Stimulated activated CD4-positive, alpha-beta T cell treated with anti-CD3 and anti-CD28 coated beads, TNF-alpha, amount 100 ng/mL, for 4 hours (primary cell): ENCODE measurements at regions not wholly inside any gene's neighbourhood (a gene's known extent, or its start where the extent isn't known, plus 50 kb on each side); places are given as distances from the start of the nearest gene placed in this dataset.
"Not testable (repeated sequence)": the region's sequence is repeated elsewhere in the genome, so short reads cannot be mapped to it uniquely, and the experiment has no call there.

Experiments used
- DNase-seq, 3 experiments: peaks; one replicate each; pipeline ENCODE4 v3.0.0-alpha.2; 2020; ENCODE audit warnings: low read depth in 3 of 3

- no peak for DNase-seq
Observed at GRCh38 chr10:29881811-29882210, 177.6 kb downstream of the JCAD start.

GRCh38 chr10:29881336-29881771, 178.0 kb downstream of the JCAD start:
- no peak for DNase-seq

- DNase-seq: no peak
Observed at GRCh38 chr10:29880856-29881255, 178.5 kb downstream of the JCAD start.

- DNase-seq: no peak
Observed at GRCh38 chr10:29879862-29880261, 179.5 kb downstream of the JCAD start.

GRCh38 chr10:29878492-29878891, 180.9 kb downstream of the JCAD start:
- no peak for DNase-seq

GRCh38 chr10:29877793-29878491, 181.4 kb downstream of the JCAD start:
- DNase-seq: no peak

GRCh38 chr10:29876008-29876555, 183.3 kb downstream of the JCAD start:
- no peak for DNase-seq

- no peak for DNase-seq
Observed at GRCh38 chr10:29874606-29875269, 184.6 kb downstream of the JCAD start.

GRCh38 chr10:29873941-29874484, 185.4 kb downstream of the JCAD start:
- DNase-seq: no peak

GRCh38 chr10:29870522-29871044, 188.8 kb downstream of the JCAD start:
- no peak for DNase-seq

GRCh38 chr10:29869593-29869992, 189.8 kb downstream of the JCAD start:
- no peak for DNase-seq

GRCh38 chr10:29866356-29866755, 193.0 kb downstream of the JCAD start:
- no peak for DNase-seq

- DNase-seq: no peak
Observed at GRCh38 chr10:29865700-29866355, 193.6 kb downstream of the JCAD start.

- no peak for DNase-seq
Observed at GRCh38 chr10:29862923-29863614, 196.3 kb downstream of the JCAD start.

- DNase-seq: no peak
Observed at GRCh38 chr10:29861811-29862505, 197.4 kb downstream of the JCAD start.

- DNase-seq: not testable (repeated sequence)
Observed at GRCh38 chr10:29861231-29861630, 198.2 kb downstream of the JCAD start.

GRCh38 chr10:29860166-29860565, 199.2 kb downstream of the JCAD start:
- no peak for DNase-seq

GRCh38 chr10:29859521-29860130, 199.8 kb downstream of the JCAD start:
- DNase-seq: no peak

- no peak for DNase-seq
Observed at GRCh38 chr10:29858702-29859267, 200.6 kb downstream of the JCAD start.
